OCI-LY7 (cell line): ENCODE measurements at regions not wholly inside any gene's neighbourhood (a gene's known extent, or its start where the extent isn't known, plus 50 kb on each side); places are given as distances from the start of the nearest gene placed in this dataset.

ENCODE experiments used
- BruUV-seq: library from RNA; stranded (reverse); fragments of 400-500 nt; replicated peaks from 2 replicates; lab custom pipeline; 2021; lab: Mats Ljungman, UMichigan
- CTCF ChIA-PET: fragments of 300-600 bp; sonication (Branson Sonifier 250); formaldehyde crosslinking; loops from one replicate; lab custom pipeline; 2022; ENCODE audit warnings: antibody characterized with exemption; ENCODE audit not compliant: unreplicated experiment; lab: Charles Lee
- POLR2A ChIA-PET: fragments of 300-600 bp; sonication (Branson Sonifier 250); formaldehyde crosslinking; loops from one replicate; lab custom pipeline; 2022; ENCODE audit warnings: antibody characterized with exemption; lab: Charles Lee
- DNase-seq: peaks from one replicate; pipeline ENCODE4 v3.0.0-alpha.2; 2015; ENCODE audit warnings: low spot score
- H2AFZ ChIP-seq: fragments of 200-600 bp; sonication (generic), shearing (Covaris generic); 2 replicates; pipeline ENCODE4 v1.6.1; 2014; ENCODE audit warnings: mild to moderate bottlenecking, antibody characterized with exemption, low read length, moderate library complexity
- H3K27ac ChIP-seq: fragments of 200-600 bp; sonication (generic); 2 replicates; pipeline ENCODE4 v1.5.1; 2014; ENCODE audit warnings: mixed run types, low read depth, mild to moderate bottlenecking, moderate library complexity, low read length, inconsistent platforms; ENCODE audit not compliant: poor library complexity, severe bottlenecking
- H3K36me3 ChIP-seq: fragments of 200-600 bp; sonication (generic); 2 replicates; pipeline ENCODE4 v1.6.1; 2014; ENCODE audit warnings: mild to moderate bottlenecking, antibody characterized with exemption, low read length, moderate library complexity, mixed read lengths; ENCODE audit not compliant: insufficient read depth
- H3K4me1 ChIP-seq: fragments of 200-600 bp; sonication (generic); 2 replicates; pipeline ENCODE4 v1.5.1; 2014; ENCODE audit warnings: mild to moderate bottlenecking, low read length; ENCODE audit not compliant: insufficient read depth, poor library complexity, severe bottlenecking
- H3K4me2 ChIP-seq: fragments of 200-600 bp; sonication (generic); 2 replicates; pipeline ENCODE4 v1.6.1; 2014; ENCODE audit warnings: mild to moderate bottlenecking, low read length
- H3K4me3 ChIP-seq: fragments of 200-600 bp; sonication (generic); 2 replicates; pipeline ENCODE4 v1.5.1; 2014; ENCODE audit warnings: mild to moderate bottlenecking, low read depth, low read length; ENCODE audit not compliant: poor library complexity, severe bottlenecking
- H3K79me2 ChIP-seq: fragments of 200-600 bp; sonication (generic); 2 replicates; pipeline ENCODE4 v1.6.1; 2016; ENCODE audit warnings: low read depth, mild to moderate bottlenecking, low read length, moderate library complexity, mixed read lengths; ENCODE audit not compliant: insufficient read depth
- H3K9me2 ChIP-seq: fragments of 200-600 bp; sonication (generic); 2 replicates; pipeline ENCODE4 v1.6.1; 2016; ENCODE audit warnings: mild to moderate bottlenecking, low read length, mixed read lengths; ENCODE audit not compliant: insufficient read depth
- H3K9me3 ChIP-seq: fragments of 200-600 bp; sonication (generic); 2 replicates; pipeline ENCODE4 v1.6.1; 2014; ENCODE audit warnings: mild to moderate bottlenecking, mixed run types, low read length, mixed read lengths
- H4K20me1 ChIP-seq: fragments of 200-600 bp; sonication (generic); 2 replicates; pipeline ENCODE4 v1.6.1; 2014; ENCODE audit warnings: mild to moderate bottlenecking, antibody characterized with exemption, low read length, moderate library complexity, mixed read lengths; ENCODE audit not compliant: insufficient read depth
- CTCF ChIP-seq: fragments of 200-600 bp; sonication (generic); conservative IDR thresholded peaks from 2 replicates; pipeline ENCODE4 v1.5.1; 2014; ENCODE audit warnings: mild to moderate bottlenecking, antibody characterized with exemption, low read length, moderate library complexity, mixed read lengths
- EZH2phosphoT487 ChIP-seq: fragments of 200-600 bp; sonication (generic); IDR thresholded peaks from 2 replicates; pipeline ENCODE4 v1.6.1; 2018; ENCODE audit warnings: low read depth, borderline replicate concordance, mild to moderate bottlenecking, mixed run types, antibody characterized with exemption, low read length, moderate library complexity, mixed read lengths
- intact Hi-C: fragments of 100-400 bp; cut with micrococcal nuclease; formaldehyde crosslinking; loops from one replicate; pipeline ENCODE4 v1.10.0; 2022; ENCODE audit not compliant: unreplicated experiment

GRCh38 chr19:28574212-28574611, 638.7 kb downstream of the UQCRFS1 start:
- Histone ChIP-seq H3K4me2 (no peak overlapping the region), H3K9me2 (no peaks in the 10 kb centered on the region), H3K27ac (no peak overlapping the region), H4K20me1 (no peaks in the 10 kb centered on the region), H3K4me1 (peaks cover 12% of the 10 kb centered on the region), H3K36me3 (no peaks in the 10 kb centered on the region), H2AFZ (no peak overlapping the region), H3K9me3 (no peaks in the 10 kb centered on the region), H3K79me2 (no peaks in the 10 kb centered on the region), H3K4me3 (no peak overlapping the region)
- no peak for DNase-seq
- TF ChIP-seq CTCF = no peak
- no peak for TF ChIP-seq EZH2phosphoT487
- intact Hi-C loops = no loop called here
- CTCF ChIA-PET = no interaction called here
- no TSS peak for BruUV-seq
- POLR2A ChIA-PET = no interaction called here

DNA sequence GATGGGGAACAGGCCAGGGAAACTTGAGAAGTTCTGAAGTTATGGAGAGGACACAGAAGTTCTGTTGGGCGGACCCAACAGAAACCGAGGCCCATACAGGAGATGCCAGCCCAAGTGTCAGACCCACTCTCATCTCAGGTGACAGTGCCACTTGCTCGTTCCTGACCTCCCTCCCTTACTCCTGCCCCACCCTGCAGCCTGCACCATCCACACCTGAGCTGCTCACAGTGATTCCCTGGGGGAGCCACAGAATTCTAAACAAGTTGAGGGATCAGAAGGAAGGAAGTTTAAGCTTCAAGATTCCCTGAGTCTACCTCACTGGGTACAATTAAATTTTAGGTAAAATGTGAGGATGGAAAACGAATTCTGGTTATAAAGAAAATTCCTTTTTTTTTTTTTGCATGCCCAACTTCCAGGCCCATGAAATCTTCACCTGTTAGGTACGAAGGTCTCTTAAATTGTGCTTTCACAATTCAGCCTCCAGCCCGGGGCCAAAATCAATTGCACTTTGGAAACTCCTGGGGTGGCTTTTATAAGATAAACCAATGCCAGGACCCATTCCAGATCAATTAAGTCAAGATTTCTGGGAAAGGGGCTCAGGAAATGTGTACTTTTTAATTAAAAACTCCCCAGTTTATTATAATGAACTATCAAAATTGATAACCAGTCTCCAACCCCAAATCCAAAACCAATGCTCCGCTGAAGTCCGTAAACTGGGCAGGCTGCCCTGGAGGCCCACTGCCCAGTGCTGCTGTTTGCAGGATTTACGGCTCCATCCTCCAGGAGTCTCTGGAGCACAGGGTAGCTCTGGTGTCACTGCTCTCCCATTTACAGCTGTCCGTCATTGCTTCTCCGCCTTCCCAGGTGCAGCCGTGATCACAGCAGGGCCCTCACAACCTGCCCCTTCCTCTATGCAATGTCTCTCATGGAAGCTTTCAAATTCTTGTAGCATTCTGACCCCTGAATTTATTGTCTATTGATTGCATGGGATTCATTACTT, 643.5 kb downstream of the UQCRFS1 start:
- no peak overlapping the region for H2AFZ ChIP-seq
- H3K79me2 ChIP-seq = no peaks in the 10 kb centered on the region
- ChIA-PET POLR2A (interaction anchor here (1.5 kb wide), 1 partner anchor 16 kb away, joined by 4 read pairs; no protein-coding TSS in a partner anchor), CTCF (no interaction called here)
- H3K36me3 ChIP-seq = no peaks in the 10 kb centered on the region
- H3K9me3 ChIP-seq = no peaks in the 10 kb centered on the region
- H3K27ac ChIP-seq = no peak overlapping the region
- no peak for DNase-seq
- H3K4me2 ChIP-seq = no peak overlapping the region
- H4K20me1 ChIP-seq = no peaks in the 10 kb centered on the region
- BruUV-seq = no TSS peak
- no peaks in the 10 kb centered on the region for H3K9me2 ChIP-seq
- H3K4me1 ChIP-seq = no peaks in the 10 kb centered on the region
- TF ChIP-seq CTCF = no peak
- no peak for TF ChIP-seq EZH2phosphoT487
- intact Hi-C loops = no loop called here
- H3K4me3 ChIP-seq = no peak overlapping the region

DNA sequence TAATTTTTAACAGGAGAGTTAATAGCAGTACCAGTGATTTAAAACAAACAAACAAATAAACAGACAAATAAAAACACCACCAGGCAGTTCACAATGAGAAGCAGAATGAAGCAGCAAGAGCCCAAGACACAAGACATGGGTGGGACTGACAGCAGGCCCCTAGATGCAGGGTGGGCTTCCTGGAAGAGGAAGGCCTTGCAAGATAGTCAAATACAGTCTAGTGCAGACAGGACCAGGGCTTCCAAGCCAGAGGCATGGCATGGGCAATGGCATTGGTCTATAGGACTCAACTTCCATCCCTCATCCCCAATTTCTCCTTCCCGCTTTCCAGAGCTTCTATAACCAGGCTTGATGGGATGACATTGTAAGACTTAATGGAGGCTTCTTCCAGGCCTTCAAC, 645.1 kb downstream of the UQCRFS1 start:
- H3K36me3 ChIP-seq = no peaks in the 10 kb centered on the region
- intact Hi-C loops = no loop called here
- H3K4me1 ChIP-seq = no peaks in the 10 kb centered on the region
- TF ChIP-seq CTCF (no peak), EZH2phosphoT487 (no peak)
- no peak overlapping the region for H2AFZ ChIP-seq
- H3K4me3 ChIP-seq = no peak overlapping the region
- no peak overlapping the region for H3K27ac ChIP-seq
- CTCF ChIA-PET = no interaction called here
- no TSS peak for BruUV-seq
- H3K79me2 ChIP-seq = no peaks in the 10 kb centered on the region
- H3K4me2 ChIP-seq = no peak overlapping the region
- POLR2A ChIA-PET = interaction anchor here (0.7 kb wide), 1 partner anchor 265 kb away, joined by 3 read pairs; no protein-coding TSS in a partner anchor
- no peaks in the 10 kb centered on the region for H3K9me3 ChIP-seq
- H3K9me2 ChIP-seq = no peaks in the 10 kb centered on the region
- DNase-seq = no peak
- no peaks in the 10 kb centered on the region for H4K20me1 ChIP-seq
